Right atrium auricular region (tissue), 2 donors: ENCODE measurements at regions not wholly inside any gene's neighbourhood (a gene's known extent, or its start where the extent isn't known, plus 50 kb on each side); places are given as distances from the start of the nearest gene placed in this dataset.

Experiments
- DNase-seq: peaks from one replicate; pipeline ENCODE4 v3.0.0-alpha.2; 2019; ENCODE audit warnings: low spot score
- H3K27ac ChIP-seq, 2 donors: fragments of 200-600 bp; sonication (generic); 1 replicate in 1 of 2; 2 replicates in 1 of 2; pipeline ENCODE4 v1.5.1; 2016 to 2019
- H3K27me3 ChIP-seq, 2 donors: fragments of 200-600 bp; sonication (generic); one replicate each; pipeline versions ENCODE4 v1.5.1 to v1.6.0; 2017 to 2019
- H3K36me3 ChIP-seq: fragments of 200-600 bp; sonication (generic); one replicate; pipeline ENCODE4 v1.5.1; 2016
- H3K4me1 ChIP-seq, 2 donors: fragments of 200-600 bp; sonication (generic); one replicate each; pipeline versions ENCODE4 v1.5.1 to v1.6.0; 2017 to 2019
- H3K4me3 ChIP-seq, 2 donors: fragments of 200-600 bp; sonication (generic); 1 replicate in 1 of 2; 2 replicates in 1 of 2; pipeline ENCODE4 v1.5.1; 2017 to 2019; ENCODE audit warnings: mild to moderate bottlenecking in 1 of 2, moderate library complexity in 1 of 2
- H3K9me3 ChIP-seq, 2 donors: fragments of 200-600 bp; sonication (generic); one replicate each; pipeline ENCODE4 v1.5.1; 2019
- CTCF ChIP-seq, 2 donors: fragments of 200-600 bp; sonication (generic); IDR thresholded peaks; one replicate each; pipeline ENCODE4 v1.5.1; 2019; ENCODE audit warnings: antibody characterized with exemption in 2 of 2

- peak; percentile 11 for DNase-seq
- Histone ChIP-seq H3K4me3 (no peak overlapping the region), H3K36me3 (no peaks in the 10 kb centered on the region), H3K9me3 (no peaks in the 10 kb centered on the region), H3K27ac (no peak overlapping the region), H3K27me3 (no peaks in the 10 kb centered on the region), H3K4me1 (no peaks in the 10 kb centered on the region)
- TF ChIP-seq CTCF (IDR thresholded peaks at IDR 0.05) = no peak
Measured at GRCh38 chr2:881204-881918, 69.3 kb upstream of the SNTG2 start.

DNA sequence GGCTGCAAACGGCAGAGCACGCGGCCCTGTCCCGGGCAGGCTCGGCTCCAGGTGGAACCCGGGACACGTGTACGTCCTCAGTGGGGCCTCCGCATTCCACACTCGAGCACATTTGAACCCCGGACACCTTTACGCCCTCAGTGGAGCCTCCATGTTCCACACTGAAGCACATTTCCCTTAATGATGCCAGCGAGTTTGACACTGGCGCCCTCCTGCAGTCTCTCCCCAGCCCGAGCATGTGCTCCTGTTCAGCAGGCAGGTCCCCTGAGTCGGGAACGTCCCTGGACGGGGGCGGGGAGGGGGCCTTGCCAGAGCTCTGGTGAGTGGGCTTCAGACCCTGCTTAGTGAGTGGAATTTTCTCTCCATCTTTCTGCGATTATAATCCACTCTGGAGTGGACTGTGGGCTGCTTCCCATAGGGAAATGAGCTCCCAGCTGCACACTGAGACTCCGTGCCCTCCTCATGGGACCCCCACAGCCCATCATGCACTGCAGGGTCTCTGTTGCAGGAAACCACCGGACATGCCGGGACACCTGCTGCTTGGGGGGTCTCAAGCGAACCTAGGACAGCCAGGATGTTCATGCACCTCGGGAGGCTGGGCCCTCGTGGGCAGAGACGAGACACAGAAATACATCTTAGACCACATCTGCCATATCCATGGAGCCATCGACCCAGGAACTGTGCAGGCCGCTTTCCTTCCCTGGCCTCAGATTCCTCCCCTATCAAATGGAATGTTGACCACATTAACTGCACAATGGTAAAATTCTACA, 70.3 kb upstream of the SNTG2 start:
- Histone ChIP-seq H3K36me3 (no peaks in the 10 kb centered on the region), H3K4me1 (no peaks in the 10 kb centered on the region), H3K27me3 (no peaks in the 10 kb centered on the region), H3K4me3 (no peak overlapping the region), H3K27ac (no peak overlapping the region), H3K9me3 (no peaks in the 10 kb centered on the region)
- TF ChIP-seq CTCF (IDR thresholded peaks at IDR 0.05) = no peak
- peak; percentile 32 for DNase-seq

DNA sequence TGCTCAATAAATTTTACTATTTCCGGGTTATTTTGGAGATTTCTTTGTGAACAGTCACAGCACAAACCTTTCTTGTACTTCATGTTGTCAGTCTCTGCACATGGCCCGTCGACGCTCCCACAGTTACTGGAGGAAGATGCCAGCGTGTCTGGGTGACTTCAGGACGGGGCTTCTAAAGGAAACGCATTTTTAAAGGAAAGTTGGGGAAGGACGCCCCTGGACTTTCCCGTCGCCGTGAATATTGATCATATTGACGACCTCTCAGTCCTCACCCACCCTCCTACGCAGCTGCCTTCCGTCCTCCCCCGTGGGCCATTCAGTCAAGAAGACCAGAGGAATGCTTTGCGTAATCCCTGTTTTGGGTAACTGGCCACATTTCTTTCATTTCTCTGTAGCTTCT, 71.1 kb upstream of the SNTG2 start:
- Histone ChIP-seq H3K27me3 (no peaks in the 10 kb centered on the region), H3K36me3 (no peaks in the 10 kb centered on the region), H3K27ac (no peak overlapping the region), H3K9me3 (no peaks in the 10 kb centered on the region), H3K4me1 (no peaks in the 10 kb centered on the region), H3K4me3 (no peak overlapping the region)
- TF ChIP-seq CTCF (IDR thresholded peaks at IDR 0.05) = no peak
- no peak for DNase-seq

DNA sequence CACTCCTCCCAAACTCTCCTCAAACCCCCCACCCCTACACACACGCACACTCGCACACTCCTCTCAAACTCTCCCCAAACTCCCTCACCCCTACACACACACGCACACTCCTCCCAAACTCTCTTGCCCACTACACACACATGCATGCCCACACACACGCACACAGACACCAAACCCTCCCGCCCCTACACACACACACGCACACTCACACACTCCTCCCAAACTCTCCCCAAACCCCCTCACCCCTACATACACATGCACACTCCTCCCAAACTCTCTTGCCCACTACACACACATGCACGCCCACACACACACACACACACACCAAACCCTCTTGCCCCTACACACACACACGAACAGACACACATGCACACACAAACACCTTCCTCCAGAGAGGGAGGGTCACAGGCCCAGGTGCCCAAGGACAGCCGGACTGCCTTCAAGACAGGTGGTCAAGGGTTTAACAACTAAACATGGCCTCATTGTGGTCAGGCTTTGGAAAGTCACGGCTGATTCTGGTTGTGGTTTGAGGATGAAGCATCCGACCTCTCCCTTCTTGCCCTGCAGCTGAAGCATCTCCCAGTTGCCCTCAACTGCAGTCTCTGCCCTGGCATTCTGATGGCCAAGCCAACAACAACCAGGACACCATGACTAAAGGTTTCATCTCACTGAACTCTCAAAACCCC, 72.3 kb upstream of the SNTG2 start:
- H3K27ac ChIP-seq = no peak overlapping the region
- DNase-seq = no peak
- H3K36me3 ChIP-seq = no peaks in the 10 kb centered on the region
- TF ChIP-seq CTCF (IDR thresholded peaks at IDR 0.05) = no peak
- H3K27me3 ChIP-seq = no peaks in the 10 kb centered on the region
- no peaks in the 10 kb centered on the region for H3K4me1 ChIP-seq
- no peaks in the 10 kb centered on the region for H3K9me3 ChIP-seq
- no peak overlapping the region for H3K4me3 ChIP-seq

DNA sequence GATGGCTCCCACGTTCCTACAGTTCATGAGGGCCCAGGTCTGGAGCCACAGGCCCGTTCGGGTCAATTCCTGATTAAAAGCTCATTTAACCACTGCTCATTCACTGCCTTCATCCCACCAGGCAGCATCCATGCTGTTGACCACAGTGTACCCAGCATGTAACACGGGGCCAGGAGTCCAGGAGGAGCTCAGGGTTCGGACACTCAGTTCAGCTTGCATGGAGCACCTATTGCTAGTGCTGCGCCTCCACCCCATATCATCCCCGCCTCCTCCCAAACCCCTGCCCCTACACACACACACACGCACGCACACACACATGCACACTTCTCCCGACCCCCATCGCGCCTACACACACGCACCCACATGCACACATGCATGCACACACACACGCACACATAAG, 72.9 kb upstream of the SNTG2 start:
- Histone ChIP-seq H3K27me3 (no peaks in the 10 kb centered on the region), H3K4me3 (no peak overlapping the region), H3K36me3 (no peaks in the 10 kb centered on the region), H3K27ac (no peak overlapping the region), H3K4me1 (no peaks in the 10 kb centered on the region), H3K9me3 (no peaks in the 10 kb centered on the region)
- DNase-seq = no peak
- no peak for TF ChIP-seq CTCF (IDR thresholded peaks at IDR 0.05)
